ENCODE measurements at regions not wholly inside any gene's neighbourhood (a gene's known extent, or its start where the extent isn't known, plus 50 kb on each side); places are given as distances from the start of the nearest gene placed in this dataset.

DNA sequence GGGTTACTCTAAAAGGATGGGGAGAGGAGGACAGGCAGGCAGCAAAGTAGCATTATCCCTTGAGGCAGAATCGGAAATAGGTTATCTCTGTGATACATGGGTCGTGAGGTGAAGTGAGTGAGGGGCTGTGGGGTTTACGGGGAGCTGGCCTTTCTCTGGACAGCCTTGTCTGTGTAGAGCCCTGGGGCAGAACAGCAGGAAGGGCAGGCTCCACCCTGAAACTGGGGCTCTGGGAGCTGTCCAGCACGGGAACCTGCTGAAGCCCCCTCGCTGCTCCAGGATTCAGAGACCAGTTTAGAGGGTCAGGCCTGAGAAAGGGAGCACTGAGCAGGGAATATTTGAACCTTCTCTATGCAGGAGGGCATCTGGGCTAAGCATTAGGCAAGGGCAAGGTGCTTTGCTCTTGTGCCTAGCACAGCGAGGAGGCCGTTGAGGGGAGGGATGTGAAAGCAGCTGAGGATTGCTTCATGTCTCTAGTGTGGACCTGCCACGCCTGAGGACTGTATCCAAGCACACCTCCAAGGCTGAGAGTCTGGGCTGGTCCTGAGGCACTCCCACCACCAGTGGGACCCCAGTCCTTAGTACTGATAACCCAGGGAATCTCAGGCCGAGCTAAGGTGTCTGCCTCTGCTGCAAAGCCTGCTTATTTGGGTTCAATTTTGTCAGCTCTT is 55.8 kb downstream of the NAV1 start (continued):
- TF ChIP-seq, protein P1, sequence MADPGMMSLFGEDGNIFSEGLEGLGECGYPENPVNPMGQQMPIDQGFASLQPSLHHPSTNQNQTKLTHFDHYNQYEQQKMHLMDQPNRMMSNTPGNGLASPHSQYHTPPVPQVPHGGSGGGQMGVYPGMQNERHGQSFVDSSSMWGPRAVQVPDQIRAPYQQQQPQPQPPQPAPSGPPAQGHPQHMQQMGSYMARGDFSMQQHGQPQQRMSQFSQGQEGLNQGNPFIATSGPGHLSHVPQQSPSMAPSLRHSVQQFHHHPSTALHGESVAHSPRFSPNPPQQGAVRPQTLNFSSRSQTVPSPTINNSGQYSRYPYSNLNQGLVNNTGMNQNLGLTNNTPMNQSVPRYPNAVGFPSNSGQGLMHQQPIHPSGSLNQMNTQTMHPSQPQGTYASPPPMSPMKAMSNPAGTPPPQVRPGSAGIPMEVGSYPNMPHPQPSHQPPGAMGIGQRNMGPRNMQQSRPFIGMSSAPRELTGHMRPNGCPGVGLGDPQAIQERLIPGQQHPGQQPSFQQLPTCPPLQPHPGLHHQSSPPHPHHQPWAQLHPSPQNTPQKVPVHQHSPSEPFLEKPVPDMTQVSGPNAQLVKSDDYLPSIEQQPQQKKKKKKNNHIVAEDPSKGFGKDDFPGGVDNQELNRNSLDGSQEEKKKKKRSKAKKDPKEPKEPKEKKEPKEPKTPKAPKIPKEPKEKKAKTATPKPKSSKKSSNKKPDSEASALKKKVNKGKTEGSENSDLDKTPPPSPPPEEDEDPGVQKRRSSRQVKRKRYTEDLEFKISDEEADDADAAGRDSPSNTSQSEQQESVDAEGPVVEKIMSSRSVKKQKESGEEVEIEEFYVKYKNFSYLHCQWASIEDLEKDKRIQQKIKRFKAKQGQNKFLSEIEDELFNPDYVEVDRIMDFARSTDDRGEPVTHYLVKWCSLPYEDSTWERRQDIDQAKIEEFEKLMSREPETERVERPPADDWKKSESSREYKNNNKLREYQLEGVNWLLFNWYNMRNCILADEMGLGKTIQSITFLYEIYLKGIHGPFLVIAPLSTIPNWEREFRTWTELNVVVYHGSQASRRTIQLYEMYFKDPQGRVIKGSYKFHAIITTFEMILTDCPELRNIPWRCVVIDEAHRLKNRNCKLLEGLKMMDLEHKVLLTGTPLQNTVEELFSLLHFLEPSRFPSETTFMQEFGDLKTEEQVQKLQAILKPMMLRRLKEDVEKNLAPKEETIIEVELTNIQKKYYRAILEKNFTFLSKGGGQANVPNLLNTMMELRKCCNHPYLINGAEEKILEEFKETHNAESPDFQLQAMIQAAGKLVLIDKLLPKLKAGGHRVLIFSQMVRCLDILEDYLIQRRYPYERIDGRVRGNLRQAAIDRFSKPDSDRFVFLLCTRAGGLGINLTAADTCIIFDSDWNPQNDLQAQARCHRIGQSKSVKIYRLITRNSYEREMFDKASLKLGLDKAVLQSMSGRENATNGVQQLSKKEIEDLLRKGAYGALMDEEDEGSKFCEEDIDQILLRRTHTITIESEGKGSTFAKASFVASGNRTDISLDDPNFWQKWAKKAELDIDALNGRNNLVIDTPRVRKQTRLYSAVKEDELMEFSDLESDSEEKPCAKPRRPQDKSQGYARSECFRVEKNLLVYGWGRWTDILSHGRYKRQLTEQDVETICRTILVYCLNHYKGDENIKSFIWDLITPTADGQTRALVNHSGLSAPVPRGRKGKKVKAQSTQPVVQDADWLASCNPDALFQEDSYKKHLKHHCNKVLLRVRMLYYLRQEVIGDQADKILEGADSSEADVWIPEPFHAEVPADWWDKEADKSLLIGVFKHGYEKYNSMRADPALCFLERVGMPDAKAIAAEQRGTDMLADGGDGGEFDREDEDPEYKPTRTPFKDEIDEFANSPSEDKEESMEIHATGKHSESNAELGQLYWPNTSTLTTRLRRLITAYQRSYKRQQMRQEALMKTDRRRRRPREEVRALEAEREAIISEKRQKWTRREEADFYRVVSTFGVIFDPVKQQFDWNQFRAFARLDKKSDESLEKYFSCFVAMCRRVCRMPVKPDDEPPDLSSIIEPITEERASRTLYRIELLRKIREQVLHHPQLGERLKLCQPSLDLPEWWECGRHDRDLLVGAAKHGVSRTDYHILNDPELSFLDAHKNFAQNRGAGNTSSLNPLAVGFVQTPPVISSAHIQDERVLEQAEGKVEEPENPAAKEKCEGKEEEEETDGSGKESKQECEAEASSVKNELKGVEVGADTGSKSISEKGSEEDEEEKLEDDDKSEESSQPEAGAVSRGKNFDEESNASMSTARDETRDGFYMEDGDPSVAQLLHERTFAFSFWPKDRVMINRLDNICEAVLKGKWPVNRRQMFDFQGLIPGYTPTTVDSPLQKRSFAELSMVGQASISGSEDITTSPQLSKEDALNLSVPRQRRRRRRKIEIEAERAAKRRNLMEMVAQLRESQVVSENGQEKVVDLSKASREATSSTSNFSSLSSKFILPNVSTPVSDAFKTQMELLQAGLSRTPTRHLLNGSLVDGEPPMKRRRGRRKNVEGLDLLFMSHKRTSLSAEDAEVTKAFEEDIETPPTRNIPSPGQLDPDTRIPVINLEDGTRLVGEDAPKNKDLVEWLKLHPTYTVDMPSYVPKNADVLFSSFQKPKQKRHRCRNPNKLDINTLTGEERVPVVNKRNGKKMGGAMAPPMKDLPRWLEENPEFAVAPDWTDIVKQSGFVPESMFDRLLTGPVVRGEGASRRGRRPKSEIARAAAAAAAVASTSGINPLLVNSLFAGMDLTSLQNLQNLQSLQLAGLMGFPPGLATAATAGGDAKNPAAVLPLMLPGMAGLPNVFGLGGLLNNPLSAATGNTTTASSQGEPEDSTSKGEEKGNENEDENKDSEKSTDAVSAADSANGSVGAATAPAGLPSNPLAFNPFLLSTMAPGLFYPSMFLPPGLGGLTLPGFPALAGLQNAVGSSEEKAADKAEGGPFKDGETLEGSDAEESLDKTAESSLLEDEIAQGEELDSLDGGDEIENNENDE (IDR thresholded peaks at IDR 0.05; ENCODE audit: insufficient replicate concordance, low read length) = no peak
- TF ChIP-seq GTF2F1 (IDR thresholded peaks at IDR 0.05; ENCODE audit: borderline replicate concordance, low read depth, low read length) (no peak), NRF1 (IDR thresholded peaks at IDR 0.05; ENCODE audit: low read depth, low read length) (no peak), RFX5 (IDR thresholded peaks at IDR 0.05; ENCODE audit: borderline replicate concordance, low read depth, low read length) (no peak), CBX5 (IDR thresholded peaks at IDR 0.05; ENCODE audit: low read depth, low read length) (no peak), SUZ12 (IDR thresholded peaks at IDR 0.05; ENCODE audit: low read length) (no peak), MAFK (IDR thresholded peaks at IDR 0.05; ENCODE audit: low read depth, low read length) (no peak), EP300 (IDR thresholded peaks at IDR 0.05; ENCODE audit: borderline replicate concordance in 1 of 2, low read depth in 2 of 2, low read length in 2 of 2) (no peak), PHF8 (conservative IDR thresholded peaks at IDR 0.05; ENCODE audit: low read depth, low read length) (no peak), FOSL1 (IDR thresholded peaks at IDR 0.05; ENCODE audit: insufficient read depth, low read depth, low read length) (no peak), BACH1 (IDR thresholded peaks at IDR 0.05; ENCODE audit: low read length) (no peak)

Data from H1 (cell line).